Adrenal gland (tissue), 5 donors: ENCODE measurements at regions not wholly inside any gene's neighbourhood (a gene's known extent, or its start where the extent isn't known, plus 50 kb on each side); places are given as distances from the start of the nearest gene placed in this dataset.

Experiments
- POLR2A ChIP-seq, 2 donors: fragments of 450-650 bp; IDR thresholded peaks; one replicate each; pipeline ENCODE4 v1.6.1; 2017; ENCODE audit warnings: antibody characterized with exemption in 2 of 2, mild to moderate bottlenecking in 2 of 2, moderate library complexity in 1 of 2
- TF ChIP-seq, protein P1 (sequence below), 6 experiments: fragments of 450-650 bp in 4 of 6; fragments of 200-600 bp in 2 of 6; sonication (generic) in 1 of 6; IDR thresholded peaks; 1 replicate in 5 of 6; 2 replicates in 1 of 6; pipeline versions ENCODE4 v1.5.1 to v1.8.0; 2016 to 2021; ENCODE audit warnings: antibody characterized with exemption in 6 of 6, mild to moderate bottlenecking in 2 of 6, moderate library complexity in 1 of 6
- donor health status: DM: no; HTN: no; CAD: no.

- TF ChIP-seq, protein P1, sequence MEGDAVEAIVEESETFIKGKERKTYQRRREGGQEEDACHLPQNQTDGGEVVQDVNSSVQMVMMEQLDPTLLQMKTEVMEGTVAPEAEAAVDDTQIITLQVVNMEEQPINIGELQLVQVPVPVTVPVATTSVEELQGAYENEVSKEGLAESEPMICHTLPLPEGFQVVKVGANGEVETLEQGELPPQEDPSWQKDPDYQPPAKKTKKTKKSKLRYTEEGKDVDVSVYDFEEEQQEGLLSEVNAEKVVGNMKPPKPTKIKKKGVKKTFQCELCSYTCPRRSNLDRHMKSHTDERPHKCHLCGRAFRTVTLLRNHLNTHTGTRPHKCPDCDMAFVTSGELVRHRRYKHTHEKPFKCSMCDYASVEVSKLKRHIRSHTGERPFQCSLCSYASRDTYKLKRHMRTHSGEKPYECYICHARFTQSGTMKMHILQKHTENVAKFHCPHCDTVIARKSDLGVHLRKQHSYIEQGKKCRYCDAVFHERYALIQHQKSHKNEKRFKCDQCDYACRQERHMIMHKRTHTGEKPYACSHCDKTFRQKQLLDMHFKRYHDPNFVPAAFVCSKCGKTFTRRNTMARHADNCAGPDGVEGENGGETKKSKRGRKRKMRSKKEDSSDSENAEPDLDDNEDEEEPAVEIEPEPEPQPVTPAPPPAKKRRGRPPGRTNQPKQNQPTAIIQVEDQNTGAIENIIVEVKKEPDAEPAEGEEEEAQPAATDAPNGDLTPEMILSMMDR (IDR thresholded peaks at IDR 0.05) = no peak
- TF ChIP-seq POLR2A (IDR thresholded peaks at IDR 0.05) = no peak
Measured at GRCh38 chr6:145009711-145010110, 724.6 kb downstream of the UTRN start.
